ENCODE measurements at regions not wholly inside any gene's neighbourhood (a gene's known extent, or its start where the extent isn't known, plus 50 kb on each side); places are given as distances from the start of the nearest gene placed in this dataset.

GRCh38 chr5:35461530-35461929, 156.1 kb upstream of the SPEF2 start:
- H3K27me3 ChIP-seq (ENCODE audit: control insufficient read depth in 2 of 2, insufficient read depth in 2 of 2, low read length in 2 of 2) = no peaks in the 10 kb centered on the region
- ChIA-PET CTCF (ENCODE audit: low intra/inter-chr PET ratio) (no interaction called here), POLR2A (no interaction called here)
- H3K27ac ChIP-seq (ENCODE audit: extremely low read depth, low read depth, low read length) = no peak overlapping the region
- no peaks in the 10 kb centered on the region for H3K9me1 ChIP-seq (ENCODE audit: control insufficient read depth, insufficient read depth, low read length)
- TF ChIP-seq RBM22 (IDR thresholded peaks at IDR 0.05; ENCODE audit: low read depth, low read length, poor library complexity, severe bottlenecking) (no peak), ZKSCAN1 (IDR thresholded peaks at IDR 0.05; ENCODE audit: low read depth, low read length) (no peak), FOS (IDR thresholded peaks at IDR 0.05; ENCODE audit: extremely low read depth, insufficient read length) (no peak), TFAM (CRISPR knock-in tag; conservative IDR thresholded peaks at IDR 0.05) (no peak), KLF6 (CRISPR knock-in tag; IDR thresholded peaks at IDR 0.05; ENCODE audit: borderline replicate concordance) (no peak)
- in situ Hi-C loops (cut with MboI) = no loop called here
- no peaks in the 10 kb centered on the region; the same call in 1 of the 2 replicates for H3K9me3 ChIP-seq (replicated peaks; ENCODE audit: control insufficient read depth, insufficient read depth, low read depth, low read length)
- H3K4me3 ChIP-seq = no peak overlapping the region
- no peak for DNase-seq (ENCODE audit: extremely low read depth in 1 of 4, low spot score in 3 of 4)
- 0% methylated on average over 2 of the region's 2 CpGs for WGBS (ENCODE audit: insufficient coverage, low coverage, missing lambda C conversion rate)
- H3K4me2 ChIP-seq (ENCODE audit: insufficient read depth, low read length) = no peak overlapping the region
- no peaks in the 10 kb centered on the region for H4K20me1 ChIP-seq (replicated peaks; ENCODE audit: control insufficient read depth, insufficient read depth, low read length)
- H3K4me1 ChIP-seq (replicated peaks in 1 of 2; ENCODE audit: control insufficient read depth in 2 of 2, insufficient read depth in 2 of 2, low read length in 2 of 2) = no peaks in the 10 kb centered on the region
- H3K79me2 ChIP-seq (ENCODE audit: control insufficient read depth, insufficient read depth, low read length) = no peaks in the 10 kb centered on the region
- no peak overlapping the region for H3K9ac ChIP-seq (ENCODE audit: insufficient read depth in 1 of 2, low read depth in 2 of 2, low read length in 2 of 2)
- BruUV-seq (replicated peaks) = no TSS peak
- no peak for ATAC-seq
- no peak for FAIRE-seq
- H2AFZ ChIP-seq (ENCODE audit: low read depth, low read length) = no peak overlapping the region
- no peaks in the 10 kb centered on the region for H3K36me3 ChIP-seq (ENCODE audit: control insufficient read depth, insufficient read depth, low read length)
- intact Hi-C loops (cut with micrococcal nuclease) = no loop called here

GRCh38 chr5:35458824-35459207, 158.8 kb upstream of the SPEF2 start:
- Histone ChIP-seq H3K9ac (ENCODE audit: insufficient read depth in 1 of 2, low read depth in 2 of 2, low read length in 2 of 2) (no peak overlapping the region), H3K27me3 (ENCODE audit: control insufficient read depth in 2 of 2, insufficient read depth in 2 of 2, low read length in 2 of 2) (no peaks in the 10 kb centered on the region), H3K9me1 (ENCODE audit: control insufficient read depth, insufficient read depth, low read length) (no peaks in the 10 kb centered on the region), H4K20me1 (replicated peaks; ENCODE audit: control insufficient read depth, insufficient read depth, low read length) (no peaks in the 10 kb centered on the region), H2AFZ (ENCODE audit: low read depth, low read length) (no peak overlapping the region), H3K4me3 (no peak overlapping the region), H3K27ac (ENCODE audit: extremely low read depth, low read depth, low read length) (no peak overlapping the region), H3K4me1 (replicated peaks in 1 of 2; ENCODE audit: control insufficient read depth in 2 of 2, insufficient read depth in 2 of 2, low read length in 2 of 2) (no peaks in the 10 kb centered on the region), H3K4me2 (ENCODE audit: insufficient read depth, low read length) (no peak overlapping the region), H3K9me3 (replicated peaks; ENCODE audit: control insufficient read depth, insufficient read depth, low read depth, low read length) (no peaks in the 10 kb centered on the region; the same call in 1 of the 2 replicates), H3K79me2 (ENCODE audit: control insufficient read depth, insufficient read depth, low read length) (no peaks in the 10 kb centered on the region), H3K36me3 (ENCODE audit: control insufficient read depth, insufficient read depth, low read length) (no peaks in the 10 kb centered on the region)
- BruUV-seq (replicated peaks) = no TSS peak
- ATAC-seq (no peak), DNase-seq (ENCODE audit: extremely low read depth in 1 of 4, low spot score in 3 of 4) (no peak), FAIRE-seq (no peak)
- CTCF ChIA-PET (ENCODE audit: low intra/inter-chr PET ratio) = no interaction called here
- no peak for TF ChIP-seq CC2D1A (IDR thresholded peaks at IDR 0.05)
- no peak for TF ChIP-seq PHB (CRISPR knock-in tag; IDR thresholded peaks at IDR 0.05)
- TF ChIP-seq, protein P1, sequence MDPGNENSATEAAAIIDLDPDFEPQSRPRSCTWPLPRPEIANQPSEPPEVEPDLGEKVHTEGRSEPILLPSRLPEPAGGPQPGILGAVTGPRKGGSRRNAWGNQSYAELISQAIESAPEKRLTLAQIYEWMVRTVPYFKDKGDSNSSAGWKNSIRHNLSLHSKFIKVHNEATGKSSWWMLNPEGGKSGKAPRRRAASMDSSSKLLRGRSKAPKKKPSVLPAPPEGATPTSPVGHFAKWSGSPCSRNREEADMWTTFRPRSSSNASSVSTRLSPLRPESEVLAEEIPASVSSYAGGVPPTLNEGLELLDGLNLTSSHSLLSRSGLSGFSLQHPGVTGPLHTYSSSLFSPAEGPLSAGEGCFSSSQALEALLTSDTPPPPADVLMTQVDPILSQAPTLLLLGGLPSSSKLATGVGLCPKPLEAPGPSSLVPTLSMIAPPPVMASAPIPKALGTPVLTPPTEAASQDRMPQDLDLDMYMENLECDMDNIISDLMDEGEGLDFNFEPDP (CRISPR knock-in tag; IDR thresholded peaks at IDR 0.05) = no peak
- WGBS (ENCODE audit: insufficient coverage, low coverage, missing lambda C conversion rate) = 0% methylated on average over 1 of the region's 1 CpG
- in situ Hi-C loops (cut with MboI) = no loop called here
- intact Hi-C loops (cut with micrococcal nuclease) = no loop called here
- POLR2A ChIA-PET = no interaction called here
